ENCODE measurements at regions not wholly inside any gene's neighbourhood (a gene's known extent, or its start where the extent isn't known, plus 50 kb on each side); places are given as distances from the start of the nearest gene placed in this dataset.

DNA sequence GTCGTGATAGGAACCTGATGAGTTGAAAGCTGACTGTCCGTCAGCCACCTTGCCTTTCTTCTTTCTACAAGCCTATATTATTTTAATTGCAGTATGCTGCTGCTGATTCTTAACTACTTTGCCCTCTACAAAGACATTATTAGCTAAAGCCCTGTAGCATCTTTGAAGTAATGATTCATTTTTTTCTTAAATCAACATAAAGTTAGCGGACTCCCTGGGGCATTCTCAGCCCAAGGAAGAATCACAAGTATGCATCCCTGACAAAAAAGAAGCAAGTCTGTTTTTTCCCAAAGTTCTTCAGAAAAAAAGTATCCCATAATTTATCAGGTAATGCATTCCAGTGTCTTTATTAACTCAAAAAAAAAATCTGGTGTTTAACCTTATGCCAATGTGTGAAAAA, 69.5 kb upstream of the TAS2R1 start:
- Mint-ChIP-seq H3K27me3 (no peaks in the 10 kb centered on the region), H3K27ac (no peak overlapping the region), H3K4me1 (ENCODE audit: low read depth) (no peaks in the 10 kb centered on the region), H3K36me3 (ENCODE audit: low read depth) (no peaks in the 10 kb centered on the region), H3K4me3 (no peak overlapping the region), H3K9me3 (peaks cover 2% of the 10 kb centered on the region)
- intact Hi-C loops (cut with micrococcal nuclease), result no loop called here
- CTCF ChIA-PET, result no interaction called here
- POLR2A ChIA-PET, result no interaction called here
- ATAC-seq (no peak), DNase-seq (no peak)
- TF ChIP-seq, protein P1, sequence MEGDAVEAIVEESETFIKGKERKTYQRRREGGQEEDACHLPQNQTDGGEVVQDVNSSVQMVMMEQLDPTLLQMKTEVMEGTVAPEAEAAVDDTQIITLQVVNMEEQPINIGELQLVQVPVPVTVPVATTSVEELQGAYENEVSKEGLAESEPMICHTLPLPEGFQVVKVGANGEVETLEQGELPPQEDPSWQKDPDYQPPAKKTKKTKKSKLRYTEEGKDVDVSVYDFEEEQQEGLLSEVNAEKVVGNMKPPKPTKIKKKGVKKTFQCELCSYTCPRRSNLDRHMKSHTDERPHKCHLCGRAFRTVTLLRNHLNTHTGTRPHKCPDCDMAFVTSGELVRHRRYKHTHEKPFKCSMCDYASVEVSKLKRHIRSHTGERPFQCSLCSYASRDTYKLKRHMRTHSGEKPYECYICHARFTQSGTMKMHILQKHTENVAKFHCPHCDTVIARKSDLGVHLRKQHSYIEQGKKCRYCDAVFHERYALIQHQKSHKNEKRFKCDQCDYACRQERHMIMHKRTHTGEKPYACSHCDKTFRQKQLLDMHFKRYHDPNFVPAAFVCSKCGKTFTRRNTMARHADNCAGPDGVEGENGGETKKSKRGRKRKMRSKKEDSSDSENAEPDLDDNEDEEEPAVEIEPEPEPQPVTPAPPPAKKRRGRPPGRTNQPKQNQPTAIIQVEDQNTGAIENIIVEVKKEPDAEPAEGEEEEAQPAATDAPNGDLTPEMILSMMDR (IDR thresholded peaks at IDR 0.05), result no peak

DNA sequence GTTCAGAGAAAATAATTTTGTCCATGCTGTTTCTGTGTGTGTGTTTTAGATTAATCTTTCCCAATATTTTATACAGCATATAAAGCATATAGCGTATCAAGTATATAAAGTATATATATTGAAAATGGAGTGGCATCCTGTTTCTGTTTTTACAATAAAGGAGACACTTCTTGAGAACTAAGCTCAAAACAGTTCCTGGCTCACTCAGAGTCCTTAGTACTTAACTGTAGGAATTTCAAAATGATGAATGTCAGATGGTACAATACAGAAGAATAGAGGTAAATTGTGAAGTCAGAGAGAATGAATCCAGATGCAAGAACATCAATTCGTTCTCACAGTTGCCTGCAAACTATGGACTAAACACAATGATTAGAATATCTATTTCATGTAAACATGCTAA, 68.7 kb upstream of the TAS2R1 start:
- H3K4me1 Mint-ChIP-seq (ENCODE audit: low read depth), result no peaks in the 10 kb centered on the region
- no peak overlapping the region for H3K27ac Mint-ChIP-seq
- DNase-seq (no peak), ATAC-seq (no peak)
- CTCF ChIA-PET, result no interaction called here
- intact Hi-C loops (cut with micrococcal nuclease), result no loop called here
- peaks cover 2% of the 10 kb centered on the region for H3K9me3 Mint-ChIP-seq
- no peaks in the 10 kb centered on the region for H3K27me3 Mint-ChIP-seq
- TF ChIP-seq, protein P1 (IDR thresholded peaks at IDR 0.05), result no peak
- no peaks in the 10 kb centered on the region for H3K36me3 Mint-ChIP-seq (ENCODE audit: low read depth)
- POLR2A ChIA-PET, result no interaction called here
- H3K4me3 Mint-ChIP-seq, result no peak overlapping the region

DNA sequence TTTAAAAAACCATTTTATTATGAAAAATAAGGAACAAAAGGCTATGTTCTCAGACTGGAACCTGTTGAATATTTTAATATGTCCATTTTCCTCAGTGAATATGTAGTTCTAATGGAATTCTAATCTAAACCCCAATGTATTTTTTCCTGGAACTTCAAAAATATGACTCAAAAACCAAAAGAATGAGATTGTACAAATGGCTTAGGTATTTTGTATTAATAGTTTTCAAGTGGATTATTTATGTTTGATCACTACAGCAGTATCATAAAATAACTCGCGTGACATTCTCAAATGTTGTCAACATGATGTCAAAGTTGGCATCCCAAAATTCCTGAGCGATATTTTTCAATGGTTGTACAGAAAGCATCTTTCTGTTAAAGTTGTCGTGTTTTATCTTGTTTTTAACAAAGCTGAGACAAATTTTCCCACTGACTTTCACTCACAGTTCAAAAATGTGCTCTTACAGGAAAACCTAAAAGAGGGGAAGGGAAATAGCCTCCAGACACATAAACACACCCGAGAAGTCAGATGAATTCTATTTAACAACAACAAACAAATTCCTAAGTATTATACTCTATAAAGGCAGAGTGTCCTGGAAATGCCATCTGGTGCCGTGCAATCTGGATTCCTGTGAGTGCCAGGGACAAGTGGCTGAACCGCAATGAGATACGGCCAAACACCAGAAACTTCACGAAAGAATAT, 68.1 kb upstream of the TAS2R1 start:
- no peak overlapping the region for H3K4me3 Mint-ChIP-seq
- H3K4me1 Mint-ChIP-seq (ENCODE audit: low read depth), result no peaks in the 10 kb centered on the region
- TF ChIP-seq, protein P1 (IDR thresholded peaks at IDR 0.05), result no peak
- DNase-seq (no peak), ATAC-seq (no peak)
- intact Hi-C loops (cut with micrococcal nuclease), result no loop called here
- ChIA-PET CTCF (no interaction called here), POLR2A (no interaction called here)
- H3K27ac Mint-ChIP-seq, result no peak overlapping the region
- no peaks in the 10 kb centered on the region for H3K27me3 Mint-ChIP-seq
- H3K36me3 Mint-ChIP-seq (ENCODE audit: low read depth), result no peaks in the 10 kb centered on the region
- H3K9me3 Mint-ChIP-seq, result peaks cover 2% of the 10 kb centered on the region

DNA sequence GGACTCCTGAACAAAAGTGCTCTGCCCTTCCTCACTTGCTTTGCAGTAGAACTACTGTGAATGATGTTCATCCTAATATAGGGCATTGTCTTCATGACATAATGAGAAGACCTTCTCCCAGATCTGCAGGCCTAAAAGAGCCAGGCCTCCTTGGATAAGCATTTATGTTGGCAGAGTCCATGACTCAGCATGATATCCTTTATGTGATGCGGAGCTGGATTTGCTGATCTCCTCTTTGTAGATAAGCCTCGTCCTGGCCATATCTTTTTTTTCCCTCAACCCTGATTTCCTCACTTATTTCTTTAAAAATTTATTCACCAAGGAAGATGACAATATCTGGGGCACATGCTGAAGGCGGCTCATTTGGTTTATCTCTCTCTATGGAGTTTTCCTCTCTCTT, 62.4 kb upstream of the TAS2R1 start:
- DNase-seq (no peak), ATAC-seq (no peak)
- ChIA-PET CTCF (no interaction called here), POLR2A (no interaction called here)
- peaks cover 2% of the 10 kb centered on the region for H3K9me3 Mint-ChIP-seq
- H3K36me3 Mint-ChIP-seq (ENCODE audit: low read depth), result no peaks in the 10 kb centered on the region
- H3K4me1 Mint-ChIP-seq (ENCODE audit: low read depth), result no peaks in the 10 kb centered on the region
- TF ChIP-seq, protein P1 (IDR thresholded peaks at IDR 0.05), result no peak
- no peaks in the 10 kb centered on the region for H3K27me3 Mint-ChIP-seq
- H3K4me3 Mint-ChIP-seq, result no peak overlapping the region
- no peak overlapping the region for H3K27ac Mint-ChIP-seq
- intact Hi-C loops (cut with micrococcal nuclease), result no loop called here

DNA sequence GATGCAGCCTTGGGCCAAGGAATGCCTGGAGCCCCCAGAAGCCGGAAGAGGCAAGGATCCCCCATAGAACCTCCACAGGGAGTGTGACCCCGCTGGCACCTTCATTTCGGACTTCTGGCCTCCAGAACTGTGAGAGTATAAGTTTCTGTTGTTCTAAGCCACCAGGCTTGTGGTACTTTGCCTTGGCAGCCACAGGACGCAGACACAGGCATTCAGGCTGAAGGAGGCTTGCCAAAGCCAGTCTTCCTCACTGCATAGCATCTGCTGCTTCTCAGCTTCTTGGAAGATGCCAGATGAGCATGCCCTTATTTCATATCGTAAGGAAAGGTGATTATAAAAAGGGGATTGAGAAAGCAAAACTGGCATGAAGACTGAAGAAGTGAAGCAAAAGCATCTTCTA, 61.1 kb upstream of the TAS2R1 start:
- POLR2A ChIA-PET, result no interaction called here

More for the DNA sequence above, 61.1 kb upstream of the TAS2R1 start:
- TF ChIP-seq, protein P1 (IDR thresholded peaks at IDR 0.05), result no peak
- DNase-seq (no peak), ATAC-seq (no peak)
- no peak overlapping the region for H3K4me3 Mint-ChIP-seq
- CTCF ChIA-PET, result no interaction called here
- H3K27me3 Mint-ChIP-seq, result no peaks in the 10 kb centered on the region
- intact Hi-C loops (cut with micrococcal nuclease), result no loop called here
- no peak overlapping the region for H3K27ac Mint-ChIP-seq
- H3K36me3 Mint-ChIP-seq (ENCODE audit: low read depth), result no peaks in the 10 kb centered on the region
- H3K9me3 Mint-ChIP-seq, result peaks cover 2% of the 10 kb centered on the region
- H3K4me1 Mint-ChIP-seq (ENCODE audit: low read depth), result no peaks in the 10 kb centered on the region
